GM10266 (cell line): ENCODE measurements at regions not wholly inside any gene's neighbourhood (a gene's known extent, or its start where the extent isn't known, plus 50 kb on each side); places are given as distances from the start of the nearest gene placed in this dataset.
A peak's percentile ranks its signal among the peaks of the same experiment; 100 is the strongest.

ENCODE experiments used
- DNase-seq: peaks from one replicate; pipeline ENCODE4 v3.0.0; 2012; ENCODE audit errors: extremely low spot score
- TF ChIP-seq, protein P1 (sequence below): IDR thresholded peaks from 2 replicates; pipeline ENCODE4 v1.5.1; 2012; ENCODE audit warnings: mild to moderate bottlenecking, low read depth; ENCODE audit not compliant: control insufficient read depth, insufficient read depth; ENCODE audit errors: missing control alignments

DNA sequence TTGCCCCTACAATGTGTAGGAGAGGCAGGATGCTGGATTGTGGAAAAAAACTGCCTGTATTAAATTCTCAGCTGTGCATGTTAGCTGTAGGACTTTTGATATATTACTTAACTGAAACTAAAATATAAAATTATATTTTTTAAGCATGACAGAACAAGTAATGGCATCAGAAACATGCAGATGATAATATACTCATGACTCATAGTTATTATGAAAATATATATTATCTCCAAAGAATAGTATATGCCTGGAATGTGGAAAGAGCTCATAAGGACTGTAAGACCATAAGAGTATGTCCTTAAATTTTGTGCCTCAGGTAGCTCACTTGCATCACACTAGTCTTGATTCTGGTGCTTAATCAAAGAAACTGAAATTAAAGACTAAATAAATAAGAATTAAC is 1100.6 kb downstream of the TECRL start:
- DNase-seq, result no peak
- TF ChIP-seq, protein P1, sequence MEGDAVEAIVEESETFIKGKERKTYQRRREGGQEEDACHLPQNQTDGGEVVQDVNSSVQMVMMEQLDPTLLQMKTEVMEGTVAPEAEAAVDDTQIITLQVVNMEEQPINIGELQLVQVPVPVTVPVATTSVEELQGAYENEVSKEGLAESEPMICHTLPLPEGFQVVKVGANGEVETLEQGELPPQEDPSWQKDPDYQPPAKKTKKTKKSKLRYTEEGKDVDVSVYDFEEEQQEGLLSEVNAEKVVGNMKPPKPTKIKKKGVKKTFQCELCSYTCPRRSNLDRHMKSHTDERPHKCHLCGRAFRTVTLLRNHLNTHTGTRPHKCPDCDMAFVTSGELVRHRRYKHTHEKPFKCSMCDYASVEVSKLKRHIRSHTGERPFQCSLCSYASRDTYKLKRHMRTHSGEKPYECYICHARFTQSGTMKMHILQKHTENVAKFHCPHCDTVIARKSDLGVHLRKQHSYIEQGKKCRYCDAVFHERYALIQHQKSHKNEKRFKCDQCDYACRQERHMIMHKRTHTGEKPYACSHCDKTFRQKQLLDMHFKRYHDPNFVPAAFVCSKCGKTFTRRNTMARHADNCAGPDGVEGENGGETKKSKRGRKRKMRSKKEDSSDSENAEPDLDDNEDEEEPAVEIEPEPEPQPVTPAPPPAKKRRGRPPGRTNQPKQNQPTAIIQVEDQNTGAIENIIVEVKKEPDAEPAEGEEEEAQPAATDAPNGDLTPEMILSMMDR, result no peak

DNA sequence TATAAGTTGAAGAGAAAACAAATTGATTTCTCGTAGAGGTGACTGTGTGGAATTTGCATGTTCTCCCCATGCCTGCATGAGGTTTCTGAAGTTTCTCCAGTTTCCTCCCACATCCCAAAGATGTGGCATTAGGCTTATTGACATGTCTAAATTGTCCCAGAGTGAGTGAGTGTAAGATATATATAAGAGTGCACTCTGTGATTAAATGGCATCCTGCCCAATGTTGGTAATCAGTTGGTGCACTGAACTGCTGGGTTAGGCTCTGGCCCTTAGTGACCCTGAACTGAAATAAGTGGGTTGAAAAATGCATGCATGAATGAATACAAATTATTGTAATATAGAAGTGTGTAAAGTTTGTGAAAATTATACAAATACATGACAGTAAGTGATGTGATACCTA is 1106.5 kb downstream of the TECRL start:
- no peak for DNase-seq
- TF ChIP-seq, protein P1, result no peak

DNA sequence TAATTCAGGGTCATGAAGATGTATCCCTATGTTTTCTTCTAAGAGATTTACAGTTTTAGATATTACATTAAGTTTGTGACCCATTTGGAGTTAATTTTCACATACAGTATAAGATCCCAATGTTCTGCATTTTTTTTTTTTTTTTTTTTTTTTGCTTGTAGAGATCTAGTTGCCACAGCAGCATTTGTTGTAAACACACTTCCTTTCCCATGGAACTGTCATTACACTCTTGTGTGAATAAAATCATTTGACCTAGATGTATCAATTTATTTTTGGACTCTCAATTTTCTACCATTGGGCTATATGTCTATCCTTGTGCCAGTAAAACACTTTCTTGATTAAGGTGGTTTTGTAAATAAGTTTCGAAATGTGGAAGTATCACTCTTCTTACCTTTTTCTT is 1107.2 kb downstream of the TECRL start:
- TF ChIP-seq, protein P1, result no peak
- no peak for DNase-seq

DNA sequence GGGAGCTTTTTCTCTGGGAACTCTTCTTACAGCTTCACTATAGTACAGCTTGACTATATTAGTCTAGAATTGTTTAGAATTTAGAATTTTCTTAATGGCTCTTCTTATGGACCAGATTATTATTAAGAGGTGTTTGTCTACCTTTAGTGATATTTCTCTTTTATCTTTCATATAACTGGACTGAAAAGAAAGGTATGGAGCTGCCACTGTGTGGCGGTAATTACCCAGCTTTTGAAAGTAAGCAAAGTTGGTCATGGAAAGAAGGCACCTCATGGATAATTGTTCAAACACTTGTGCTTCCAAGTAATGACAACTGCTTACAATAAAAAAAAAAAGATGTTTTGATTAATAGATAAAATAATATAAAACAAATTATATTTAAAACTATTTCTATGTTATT is 1112.5 kb downstream of the TECRL start:
- TF ChIP-seq, protein P1, result peak; percentile 10
- DNase-seq, result no peak

DNA sequence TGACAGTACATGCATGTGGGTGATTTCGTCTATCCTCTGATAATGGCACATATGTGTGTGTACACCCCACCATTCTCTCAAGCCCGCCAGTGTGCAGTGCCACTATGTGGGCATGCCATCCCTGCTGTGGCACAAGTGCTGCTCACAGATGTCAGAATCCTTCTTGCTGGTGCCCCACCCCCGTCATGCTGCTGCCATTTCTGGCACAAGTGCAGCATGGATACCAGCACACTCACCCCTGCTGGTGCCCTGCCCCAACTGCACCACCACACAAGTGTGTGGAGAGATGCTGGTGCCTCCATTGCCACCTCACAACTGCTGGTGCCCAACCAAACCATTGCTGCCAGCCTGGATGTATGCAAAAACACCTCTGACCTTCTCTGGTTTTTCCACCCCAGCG is 1133.8 kb downstream of the TECRL start:
- no peak for DNase-seq
- TF ChIP-seq, protein P1, result no peak

DNA sequence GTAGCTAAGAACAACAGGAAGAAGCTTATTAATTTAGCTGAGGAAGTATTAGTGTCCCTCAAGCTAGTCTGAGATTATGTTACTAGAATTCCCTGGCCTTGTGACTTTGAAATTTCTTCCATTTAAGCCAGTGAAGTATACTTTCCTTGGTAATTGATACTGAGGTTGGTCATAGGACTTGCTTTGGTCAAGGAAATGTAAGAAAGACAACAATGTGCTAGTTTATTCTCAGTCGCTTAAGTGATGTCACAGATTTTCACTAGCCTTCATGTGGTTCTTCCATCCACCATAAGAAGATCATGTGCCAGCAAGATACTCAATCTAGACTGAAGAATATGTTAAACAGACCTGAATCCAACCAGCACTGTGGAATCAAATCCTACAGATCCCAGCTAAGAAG is 1140.1 kb downstream of the TECRL start:
- TF ChIP-seq, protein P1, result no peak

DNA sequence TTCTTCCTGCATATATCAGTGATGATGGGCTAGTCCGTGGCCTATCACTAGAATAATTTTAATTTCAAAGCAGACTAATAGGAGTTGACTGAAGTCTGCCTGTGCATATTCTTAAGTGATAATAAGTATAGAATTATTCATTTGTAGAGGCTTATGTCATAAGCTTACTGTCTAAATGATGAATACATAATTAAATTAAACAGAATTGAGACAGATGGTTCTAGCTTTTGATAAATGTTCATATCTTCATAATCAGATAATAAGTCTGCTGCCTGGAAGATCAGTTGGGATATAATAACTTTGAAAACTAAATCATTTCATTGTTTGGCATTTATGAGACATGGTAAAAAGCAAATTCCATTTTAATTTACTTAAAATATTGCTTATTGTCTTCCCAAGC is 1175.6 kb downstream of the TECRL start:
- TF ChIP-seq, protein P1, result no peak
- no peak for DNase-seq

More for the DNA sequence above, 1140.1 kb downstream of the TECRL start:
- no peak for DNase-seq
